Brain microvascular endothelial cell (primary cell): ENCODE measurements at regions not wholly inside any gene's neighbourhood (a gene's known extent, or its start where the extent isn't known, plus 50 kb on each side); places are given as distances from the start of the nearest gene placed in this dataset.
A peak's percentile ranks its signal among the peaks of the same experiment; 100 is the strongest.

Source experiments
- DNase-seq: peaks from one replicate; pipeline ENCODE4 v3.0.0-alpha.2; 2020
- H3K27ac ChIP-seq: fragments of 250-450 bp; sonication (Bioruptor Pico); 2 replicates; pipeline ENCODE4 v1.5.1; 2020; ENCODE audit warnings: mild to moderate bottlenecking, moderate library complexity
- H3K27me3 ChIP-seq: fragments of 250-450 bp; sonication (Bioruptor Pico); replicated peaks from 2 replicates; pipeline ENCODE4 v1.5.1; 2020; ENCODE audit warnings: mild to moderate bottlenecking
- H3K36me3 ChIP-seq: fragments of 250-450 bp; sonication (Bioruptor Pico); replicated peaks from 2 replicates; pipeline ENCODE4 v1.5.1; 2020; ENCODE audit warnings: mild to moderate bottlenecking
- H3K4me3 ChIP-seq: 2 replicates; pipeline ENCODE4 v1.5.1; 2011; ENCODE audit warnings: low read depth, mild to moderate bottlenecking, control low read depth, low read length, moderate library complexity
- in situ Hi-C: cut with HindIII; loops from 2 replicates; pipeline ENCODE4 v1.10.0; 2017; ENCODE audit warnings: low sequenced_read_pairs, low pct_ligation_motif_present
- TF ChIP-seq, protein P1 (sequence below): IDR thresholded peaks from 2 replicates; pipeline ENCODE4 v1.5.1; 2011; ENCODE audit warnings: low read depth, mild to moderate bottlenecking, moderate library complexity, low read length, control low read depth, inconsistent platforms; ENCODE audit errors: missing control alignments

DNA sequence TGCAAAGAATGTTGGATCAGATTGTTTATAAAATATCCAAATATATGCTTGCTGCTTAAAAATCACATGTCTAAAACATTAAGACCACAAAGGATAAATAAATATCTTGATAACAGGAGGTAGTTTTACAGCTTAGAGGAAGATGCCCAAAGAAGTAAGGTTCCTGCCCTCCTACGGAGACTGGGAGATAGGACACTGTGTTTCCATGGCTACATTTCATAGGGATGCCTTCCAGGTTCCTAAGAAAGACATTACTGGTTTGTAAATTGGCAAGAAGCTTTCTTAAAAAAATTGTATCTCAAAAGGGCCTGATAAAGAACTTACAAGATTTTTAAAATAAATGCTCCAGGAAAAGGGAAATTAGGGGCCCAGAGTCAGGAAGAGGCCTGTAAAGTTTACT, 437.2 kb downstream of the HINT1 start:
- Histone ChIP-seq H3K36me3 (no peaks in the 10 kb centered on the region), H3K4me3 (no peak overlapping the region), H3K27me3 (no peaks in the 10 kb centered on the region), H3K27ac (no peak overlapping the region)
- TF ChIP-seq, protein P1, sequence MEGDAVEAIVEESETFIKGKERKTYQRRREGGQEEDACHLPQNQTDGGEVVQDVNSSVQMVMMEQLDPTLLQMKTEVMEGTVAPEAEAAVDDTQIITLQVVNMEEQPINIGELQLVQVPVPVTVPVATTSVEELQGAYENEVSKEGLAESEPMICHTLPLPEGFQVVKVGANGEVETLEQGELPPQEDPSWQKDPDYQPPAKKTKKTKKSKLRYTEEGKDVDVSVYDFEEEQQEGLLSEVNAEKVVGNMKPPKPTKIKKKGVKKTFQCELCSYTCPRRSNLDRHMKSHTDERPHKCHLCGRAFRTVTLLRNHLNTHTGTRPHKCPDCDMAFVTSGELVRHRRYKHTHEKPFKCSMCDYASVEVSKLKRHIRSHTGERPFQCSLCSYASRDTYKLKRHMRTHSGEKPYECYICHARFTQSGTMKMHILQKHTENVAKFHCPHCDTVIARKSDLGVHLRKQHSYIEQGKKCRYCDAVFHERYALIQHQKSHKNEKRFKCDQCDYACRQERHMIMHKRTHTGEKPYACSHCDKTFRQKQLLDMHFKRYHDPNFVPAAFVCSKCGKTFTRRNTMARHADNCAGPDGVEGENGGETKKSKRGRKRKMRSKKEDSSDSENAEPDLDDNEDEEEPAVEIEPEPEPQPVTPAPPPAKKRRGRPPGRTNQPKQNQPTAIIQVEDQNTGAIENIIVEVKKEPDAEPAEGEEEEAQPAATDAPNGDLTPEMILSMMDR, result no peak
- DNase-seq, result no peak
- in situ Hi-C loops, result no loop called here

DNA sequence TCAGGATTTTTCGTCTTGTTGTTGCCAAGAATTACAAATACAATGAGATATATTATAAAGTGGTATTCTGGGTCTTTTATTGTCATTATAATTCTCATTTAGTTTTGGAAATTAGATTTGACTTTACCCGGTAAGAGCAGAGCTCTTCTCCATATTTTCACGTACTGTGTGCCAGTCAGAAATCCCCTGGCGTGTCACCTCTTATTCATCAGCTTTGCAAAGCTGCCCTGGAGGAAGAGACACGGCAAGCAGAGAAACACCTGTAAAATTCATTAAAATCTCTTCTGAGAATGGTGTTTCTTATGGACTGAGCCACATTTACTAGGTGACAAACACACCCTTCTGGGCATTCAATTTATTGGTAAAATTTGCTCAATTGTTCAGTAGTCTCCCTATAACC, 440.4 kb downstream of the HINT1 start:
- no peak for DNase-seq
- in situ Hi-C loops, result no loop called here
- TF ChIP-seq, protein P1, result no peak
- Histone ChIP-seq H3K27me3 (no peaks in the 10 kb centered on the region), H3K27ac (no peak overlapping the region), H3K36me3 (no peaks in the 10 kb centered on the region), H3K4me3 (no peak overlapping the region)

DNA sequence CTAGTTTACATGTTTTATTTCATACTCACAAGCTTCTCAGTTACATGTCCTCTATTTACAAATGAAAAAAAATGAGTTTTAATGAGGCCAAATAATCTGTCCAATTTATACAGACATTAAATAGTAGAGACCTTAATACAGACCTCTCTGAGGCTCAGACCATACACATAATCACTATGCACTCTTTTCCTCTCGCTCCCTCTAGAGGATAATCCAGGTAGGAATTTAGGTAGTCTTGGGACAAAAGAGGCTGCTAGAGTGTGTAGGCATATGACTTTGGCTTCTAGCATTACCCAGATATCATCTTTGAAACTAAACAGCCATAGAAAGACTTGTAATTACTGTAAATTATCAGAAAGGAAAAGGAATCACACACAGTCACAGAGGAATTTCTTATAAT, 444.7 kb downstream of the HINT1 start:
- DNase-seq, result peak; percentile 53
- Histone ChIP-seq H3K27ac (no peak overlapping the region), H3K27me3 (no peaks in the 10 kb centered on the region), H3K36me3 (no peaks in the 10 kb centered on the region), H3K4me3 (no peak overlapping the region)
- TF ChIP-seq, protein P1, result peak; percentile 72
- in situ Hi-C loops, result no loop called here

DNA sequence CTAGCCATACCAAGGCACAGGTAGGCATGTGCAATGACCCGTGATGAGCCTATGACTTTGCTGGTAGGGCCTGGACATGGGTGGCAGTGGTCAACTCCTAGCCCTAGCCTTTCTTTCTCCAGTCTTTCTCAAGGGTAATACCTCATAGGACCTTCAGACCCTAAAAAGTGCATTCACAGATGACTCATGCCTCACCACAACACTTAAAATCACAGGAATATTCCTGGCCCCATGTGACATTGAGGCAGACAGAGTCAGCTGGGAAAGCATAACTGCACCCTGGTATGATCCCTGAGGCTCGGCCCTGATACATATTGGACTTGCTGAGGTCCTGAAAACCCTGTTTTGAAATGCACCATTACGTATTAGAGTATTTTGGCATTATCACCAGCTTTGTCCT, 449.5 kb downstream of the HINT1 start:
- TF ChIP-seq, protein P1, result no peak
- in situ Hi-C loops, result no loop called here
- H3K4me3 ChIP-seq, result no peak overlapping the region
- no peaks in the 10 kb centered on the region for H3K27me3 ChIP-seq
- no peaks in the 10 kb centered on the region for H3K36me3 ChIP-seq
- H3K27ac ChIP-seq, result peak overlapping the region; percentile 12
- peak; percentile 81 for DNase-seq

DNA sequence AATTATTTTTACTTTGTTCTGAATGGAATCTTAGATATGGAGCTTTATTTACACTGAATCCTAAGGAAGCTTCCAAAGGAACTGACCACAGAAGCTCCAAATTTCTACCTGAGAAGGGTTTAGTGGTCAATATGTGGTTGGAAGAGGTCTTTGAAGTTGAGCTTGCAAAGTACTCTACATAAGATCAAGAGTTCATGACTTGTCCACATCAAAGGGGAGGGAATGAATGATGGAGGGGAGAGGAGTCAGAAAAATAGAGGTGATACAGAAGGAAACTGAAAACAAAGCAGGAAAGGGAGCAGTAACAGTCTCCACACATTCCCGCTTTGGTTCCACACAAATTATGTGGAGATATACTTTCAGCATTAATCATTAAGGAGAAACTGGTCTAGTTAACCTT, 450.9 kb downstream of the HINT1 start:
- Histone ChIP-seq H3K36me3 (no peaks in the 10 kb centered on the region), H3K27me3 (no peaks in the 10 kb centered on the region), H3K27ac (no peak overlapping the region), H3K4me3 (no peak overlapping the region)
- in situ Hi-C loops, result no loop called here
- no peak for DNase-seq
- TF ChIP-seq, protein P1, result no peak

DNA sequence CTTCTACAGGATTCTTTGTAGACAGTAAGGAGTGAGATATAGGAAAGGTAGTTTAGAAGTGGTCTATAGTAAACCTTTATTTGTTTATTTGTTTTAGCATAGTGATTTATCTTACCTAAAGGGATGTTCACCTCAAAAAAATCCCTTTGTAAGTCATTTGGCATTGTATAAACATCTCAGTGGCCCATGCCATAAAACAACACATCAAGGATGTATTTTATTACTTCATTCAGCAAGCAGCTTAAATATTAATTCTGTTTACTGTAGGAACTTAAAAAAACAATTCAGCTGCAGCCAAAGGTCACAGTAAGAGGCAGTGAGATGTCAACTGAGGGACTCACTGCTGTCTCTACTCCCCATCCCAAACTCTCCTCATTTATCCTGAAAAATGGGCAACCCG, 452.7 kb downstream of the HINT1 start:
- Histone ChIP-seq H3K4me3 (no peak overlapping the region), H3K27ac (no peak overlapping the region), H3K36me3 (no peaks in the 10 kb centered on the region), H3K27me3 (no peaks in the 10 kb centered on the region)
- TF ChIP-seq, protein P1, result no peak
- DNase-seq, result no peak
- in situ Hi-C loops, result no loop called here
